Transverse colon (tissue), 4 donors: ENCODE measurements at regions not wholly inside any gene's neighbourhood (a gene's known extent, or its start where the extent isn't known, plus 50 kb on each side); places are given as distances from the start of the nearest gene placed in this dataset.

Experiments
- EP300 ChIP-seq: sonication (generic); formaldehyde crosslinking; IDR thresholded peaks from one replicate; pipeline ENCODE4 v1.6.1; 2017; ENCODE audit warnings: antibody characterized with exemption, low read depth
- POLR2A ChIP-seq: fragments of 450-650 bp; IDR thresholded peaks from one replicate; pipeline ENCODE4 v1.6.1; 2016; ENCODE audit warnings: antibody characterized with exemption, mild to moderate bottlenecking, moderate library complexity
- POLR2AphosphoS5 ChIP-seq, 3 donors: sonication (generic); formaldehyde crosslinking; IDR thresholded peaks; one replicate each; pipeline ENCODE4 v1.6.1; 2016; ENCODE audit warnings: antibody characterized with exemption in 3 of 3
- TF ChIP-seq, protein P1 (sequence below), 5 experiments: fragments of 200-600 bp in 3 of 5; fragments of 450-650 bp in 2 of 5; sonication (generic) in 3 of 5; IDR thresholded peaks; 1 replicate in 2 of 5; 2 replicates in 3 of 5; pipeline ENCODE4 v1.5.1; 2016 to 2017; ENCODE audit warnings: antibody characterized with exemption in 5 of 5, inconsistent platforms in 3 of 5, mild to moderate bottlenecking in 2 of 5, moderate library complexity in 1 of 5

DNA sequence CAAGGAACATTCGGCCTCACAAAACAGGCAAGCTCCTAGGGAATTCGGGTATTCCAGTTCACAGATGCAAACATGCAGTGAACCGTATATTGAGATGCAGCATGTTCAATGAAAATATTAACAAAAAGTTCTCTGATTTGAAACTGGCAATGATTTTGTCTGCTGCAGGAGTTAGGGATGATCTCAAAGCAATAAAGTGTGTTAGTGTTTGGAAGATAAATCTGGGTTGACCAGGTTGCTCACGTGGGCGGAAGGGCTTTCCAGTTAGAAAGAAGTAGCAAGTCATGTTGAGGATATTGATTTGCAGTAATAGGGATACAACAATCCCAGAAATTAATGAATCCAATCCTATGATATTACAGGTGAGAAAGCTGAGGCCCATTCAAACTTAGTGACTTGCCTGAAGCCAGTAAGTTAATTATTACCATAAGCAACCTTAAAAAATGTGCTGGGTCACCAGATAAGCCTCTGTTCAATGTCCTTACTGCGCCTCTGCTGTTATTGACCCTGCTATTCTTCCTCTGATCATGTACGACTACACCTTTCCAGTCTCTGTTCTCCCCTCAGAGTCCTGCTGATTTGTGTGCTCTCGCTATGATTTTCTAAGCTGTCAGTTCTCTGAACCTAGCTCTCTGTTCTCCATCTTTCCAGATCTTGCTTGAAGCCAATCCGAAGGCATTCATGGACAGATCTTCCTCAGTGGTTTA lies 370.8 kb downstream of the DSEL start:
- TF ChIP-seq, protein P1, sequence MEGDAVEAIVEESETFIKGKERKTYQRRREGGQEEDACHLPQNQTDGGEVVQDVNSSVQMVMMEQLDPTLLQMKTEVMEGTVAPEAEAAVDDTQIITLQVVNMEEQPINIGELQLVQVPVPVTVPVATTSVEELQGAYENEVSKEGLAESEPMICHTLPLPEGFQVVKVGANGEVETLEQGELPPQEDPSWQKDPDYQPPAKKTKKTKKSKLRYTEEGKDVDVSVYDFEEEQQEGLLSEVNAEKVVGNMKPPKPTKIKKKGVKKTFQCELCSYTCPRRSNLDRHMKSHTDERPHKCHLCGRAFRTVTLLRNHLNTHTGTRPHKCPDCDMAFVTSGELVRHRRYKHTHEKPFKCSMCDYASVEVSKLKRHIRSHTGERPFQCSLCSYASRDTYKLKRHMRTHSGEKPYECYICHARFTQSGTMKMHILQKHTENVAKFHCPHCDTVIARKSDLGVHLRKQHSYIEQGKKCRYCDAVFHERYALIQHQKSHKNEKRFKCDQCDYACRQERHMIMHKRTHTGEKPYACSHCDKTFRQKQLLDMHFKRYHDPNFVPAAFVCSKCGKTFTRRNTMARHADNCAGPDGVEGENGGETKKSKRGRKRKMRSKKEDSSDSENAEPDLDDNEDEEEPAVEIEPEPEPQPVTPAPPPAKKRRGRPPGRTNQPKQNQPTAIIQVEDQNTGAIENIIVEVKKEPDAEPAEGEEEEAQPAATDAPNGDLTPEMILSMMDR (IDR thresholded peaks at IDR 0.05) = no peak
- TF ChIP-seq POLR2A (no peak), EP300 (no peak), POLR2AphosphoS5 (IDR thresholded peaks at IDR 0.05) (no peak)
